GM12891 (cell line): ENCODE measurements at regions not wholly inside any gene's neighbourhood (a gene's known extent, or its start where the extent isn't known, plus 50 kb on each side); places are given as distances from the start of the nearest gene placed in this dataset.

Source experiments
- DNase-seq: peaks from one replicate; pipeline ENCODE4 v3.0.0; 2011; ENCODE audit warnings: low spot score; ENCODE audit not compliant: insufficient read length
- FAIRE-seq: peaks from 2 replicates; lab custom pipeline; 2011; peaks lifted over from hg19 to GRCh38; lab: Jason Lieb, UNC
- PAX5 ChIP-seq: IDR thresholded peaks from 2 replicates; pipeline ENCODE4 v1.6.1; 2011; ENCODE audit warnings: low read length, moderate library complexity, mild to moderate bottlenecking; ENCODE audit not compliant: insufficient read depth, severe bottlenecking
- POLR2A ChIP-seq: IDR thresholded peaks from 2 replicates; pipeline ENCODE4 v1.6.1; 2011; ENCODE audit warnings: low read depth, low read length, control low read depth
- POLR2AphosphoS5 ChIP-seq: IDR thresholded peaks from 2 replicates; pipeline ENCODE4 v1.6.1; 2011; ENCODE audit warnings: low read depth, low read length, control low read depth
- POU2F2 ChIP-seq: IDR thresholded peaks from 2 replicates; pipeline ENCODE4 v1.6.1; 2011; ENCODE audit warnings: low read depth, mild to moderate bottlenecking, control low read depth, low read length, moderate library complexity
- SPI1 ChIP-seq: IDR thresholded peaks from 2 replicates; pipeline ENCODE4 v1.6.1; 2011; ENCODE audit warnings: low read depth, low read length, control low read depth
- TAF1 ChIP-seq: IDR thresholded peaks from 2 replicates; pipeline ENCODE4 v1.6.1; 2011; ENCODE audit warnings: low read depth, low read length, control low read depth

DNA sequence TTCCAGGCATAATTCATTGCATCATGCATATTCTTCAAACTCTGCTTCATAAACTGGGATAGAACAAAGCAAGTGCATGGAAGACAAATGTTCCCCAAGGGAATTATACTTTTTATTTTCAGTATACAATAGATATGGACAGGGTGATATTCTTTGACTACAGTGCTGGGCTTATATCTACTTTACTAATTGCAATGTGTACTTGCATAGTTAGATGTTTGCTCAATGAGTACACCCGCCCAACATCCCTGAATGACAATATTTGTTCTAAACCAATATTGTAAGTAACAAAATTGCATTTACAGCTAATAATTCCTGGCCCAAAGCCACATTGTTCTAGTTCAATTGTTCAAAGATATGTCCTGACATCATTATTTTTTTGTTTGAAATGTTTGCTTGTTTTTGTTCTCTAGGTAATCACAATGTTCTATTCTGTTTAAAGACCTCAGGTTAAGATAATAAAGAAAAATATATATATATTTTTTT lies 171.4 kb downstream of the PTN start:
- TF ChIP-seq PAX5 (no peak), SPI1 (no peak), POLR2A (no peak), POLR2AphosphoS5 (no peak), POU2F2 (no peak), TAF1 (no peak)
- FAIRE-seq (no peak), DNase-seq (no peak)

DNA sequence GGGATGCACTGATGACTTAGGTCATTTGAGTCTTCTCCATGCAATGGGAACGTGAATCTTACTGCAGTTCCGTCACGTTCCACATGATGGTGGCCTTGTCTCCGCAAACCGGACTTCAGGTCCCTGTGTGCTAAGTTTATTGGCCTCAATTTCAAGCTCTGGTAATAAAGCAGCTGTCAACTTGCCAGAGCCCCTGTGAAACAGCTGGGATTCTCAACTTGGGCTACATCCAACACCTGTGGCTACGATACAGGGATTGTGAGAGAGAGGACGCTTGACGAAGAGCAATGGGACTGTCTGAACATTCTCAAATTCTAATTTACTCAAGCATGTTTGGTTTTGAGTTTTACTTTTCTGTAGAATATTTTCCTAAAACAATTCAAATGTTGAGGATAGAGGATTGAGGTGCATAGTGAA lies 174.2 kb downstream of the PTN start:
- FAIRE-seq = no peak
- TF ChIP-seq POLR2AphosphoS5 (no peak), SPI1 (no peak), TAF1 (no peak), POU2F2 (no peak), POLR2A (no peak)
- DNase-seq = no peak

DNA sequence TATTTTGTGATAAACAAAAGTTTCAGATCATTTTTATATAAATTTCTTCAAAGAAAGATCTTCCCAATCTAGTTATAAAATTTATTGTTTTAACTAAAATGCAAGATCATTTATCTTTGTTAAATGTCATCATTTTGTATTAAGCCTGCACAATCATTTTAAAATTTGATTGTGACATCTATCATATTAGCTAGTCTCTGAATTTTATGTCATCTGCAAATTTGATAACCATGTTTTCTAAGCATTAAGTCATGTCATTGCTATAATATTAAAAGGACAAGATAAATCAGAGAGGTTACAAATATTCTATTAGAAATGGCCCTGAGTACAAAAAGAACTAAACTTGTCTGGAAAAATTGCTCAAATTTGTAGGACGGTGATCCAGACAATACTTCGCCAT lies 175.9 kb downstream of the PTN start:
- TF ChIP-seq TAF1 = no peak
- no peak for TF ChIP-seq PAX5
- TF ChIP-seq POLR2A = no peak
- no peak for TF ChIP-seq SPI1
- no peak for TF ChIP-seq POU2F2
- TF ChIP-seq POLR2AphosphoS5 = no peak
- DNase-seq = no peak
- FAIRE-seq = no peak

DNA sequence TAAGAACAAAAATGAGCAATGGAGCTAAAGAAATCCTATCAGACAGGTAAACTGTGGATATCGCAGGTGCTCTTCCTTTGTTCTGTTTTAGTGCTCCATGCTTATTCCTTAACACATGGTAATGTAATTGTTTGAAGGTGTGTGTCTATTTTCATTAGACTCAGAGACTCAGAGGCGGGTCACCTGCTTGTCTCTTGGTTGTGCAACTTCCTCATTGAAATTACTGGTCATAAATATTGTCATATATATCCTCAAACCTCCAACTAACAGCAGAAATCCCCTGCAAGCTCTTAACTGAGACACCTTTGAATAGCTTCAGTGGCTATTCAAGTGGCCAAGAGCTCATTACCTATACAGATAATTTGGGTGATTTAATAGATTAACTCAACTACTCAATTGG lies 177.2 kb downstream of the PTN start:
- FAIRE-seq = no peak
- no peak for DNase-seq
- TF ChIP-seq PAX5 = no peak
- no peak for TF ChIP-seq POLR2AphosphoS5
- no peak for TF ChIP-seq TAF1
- TF ChIP-seq SPI1 = no peak
- no peak for TF ChIP-seq POU2F2
- no peak for TF ChIP-seq POLR2A

DNA sequence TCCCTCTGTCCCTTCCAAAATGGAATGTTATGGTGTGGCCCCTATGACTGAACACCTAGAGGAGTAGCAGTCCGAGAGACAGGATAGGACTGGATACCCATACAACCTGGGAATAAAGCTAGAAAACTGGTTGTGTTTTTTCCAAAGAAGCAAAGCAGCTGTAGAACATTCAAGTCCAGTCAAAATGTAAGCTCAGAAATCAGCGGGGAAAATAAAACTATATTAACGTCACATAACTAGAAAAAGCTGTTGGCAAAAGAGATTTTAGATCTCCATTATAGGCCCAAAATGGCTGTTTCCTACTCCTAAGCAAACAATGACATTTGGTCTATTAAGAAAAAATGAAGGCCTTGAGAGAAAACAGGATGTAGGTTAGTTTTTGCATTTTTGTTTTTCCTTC lies 177.7 kb downstream of the PTN start:
- FAIRE-seq (no peak), DNase-seq (no peak)
- TF ChIP-seq TAF1 = no peak
- no peak for TF ChIP-seq SPI1
- TF ChIP-seq POLR2AphosphoS5 = no peak
- TF ChIP-seq POU2F2 = no peak
- TF ChIP-seq POLR2A = no peak
- TF ChIP-seq PAX5 = no peak

DNA sequence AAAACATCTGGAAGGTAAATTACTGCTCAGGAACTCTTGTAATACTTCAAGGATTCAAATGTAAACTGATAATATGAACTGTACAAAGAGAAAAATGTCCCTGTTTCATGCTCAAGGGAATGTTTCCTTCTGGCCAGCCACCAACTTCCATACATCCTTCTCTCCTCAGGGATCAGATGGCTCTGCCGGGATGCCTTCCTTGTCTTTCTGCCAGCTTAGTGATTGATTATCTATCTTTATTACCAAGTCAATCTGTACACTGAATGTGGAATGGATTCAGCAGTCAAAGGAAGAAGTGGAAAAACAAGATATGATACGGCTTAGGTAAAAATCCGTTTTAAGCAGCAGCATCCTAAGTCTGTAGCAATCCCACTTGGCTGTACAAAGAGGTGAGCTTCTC lies 178.3 kb downstream of the PTN start:
- TF ChIP-seq TAF1 (no peak), POLR2AphosphoS5 (no peak), POU2F2 (no peak), SPI1 (no peak), PAX5 (no peak), POLR2A (no peak)
- DNase-seq (no peak), FAIRE-seq (no peak)

DNA sequence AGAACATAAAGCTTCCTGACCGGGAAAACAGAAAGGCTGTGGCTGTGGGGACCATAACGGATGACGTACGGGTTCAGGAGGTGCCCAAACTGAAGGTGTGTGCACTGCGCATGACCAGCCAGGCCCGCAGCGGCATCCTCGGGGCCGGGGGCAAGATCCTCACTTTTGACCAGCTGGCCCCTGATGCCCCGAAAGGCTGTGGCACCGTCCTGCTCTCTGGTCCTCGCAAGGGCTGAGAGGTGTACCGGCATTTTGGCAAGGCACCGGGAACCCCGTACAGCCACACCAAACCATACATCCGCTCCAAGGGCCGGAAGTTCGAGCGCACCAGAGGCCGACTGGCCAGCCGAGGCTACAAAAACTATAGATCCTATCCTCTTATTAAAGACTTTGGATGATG lies 179.3 kb downstream of the PTN start:
- FAIRE-seq (no peak), DNase-seq (no peak)
- TF ChIP-seq PAX5 = no peak

DNA sequence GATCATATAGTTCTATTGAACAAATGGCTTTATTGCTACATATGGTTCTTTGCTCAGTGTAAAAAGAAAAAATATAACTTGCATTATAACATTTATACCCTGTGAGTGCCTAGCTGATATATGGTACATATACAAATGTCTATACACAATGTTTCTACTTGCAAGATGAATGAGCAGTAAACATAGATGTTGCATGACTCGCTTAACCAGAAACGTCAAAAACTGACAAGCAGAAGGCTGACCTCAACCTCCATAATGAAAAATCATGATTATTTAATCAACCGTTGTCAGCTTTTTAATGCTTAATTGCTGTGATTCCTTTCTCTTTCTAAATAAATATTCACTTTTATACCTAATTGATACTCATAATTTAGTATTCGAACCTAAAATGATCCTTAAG lies 183.3 kb downstream of the PTN start:
- DNase-seq (no peak), FAIRE-seq (no peak)
- TF ChIP-seq POLR2AphosphoS5 (no peak), TAF1 (no peak), SPI1 (no peak), POU2F2 (no peak), POLR2A (no peak), PAX5 (no peak)

DNA sequence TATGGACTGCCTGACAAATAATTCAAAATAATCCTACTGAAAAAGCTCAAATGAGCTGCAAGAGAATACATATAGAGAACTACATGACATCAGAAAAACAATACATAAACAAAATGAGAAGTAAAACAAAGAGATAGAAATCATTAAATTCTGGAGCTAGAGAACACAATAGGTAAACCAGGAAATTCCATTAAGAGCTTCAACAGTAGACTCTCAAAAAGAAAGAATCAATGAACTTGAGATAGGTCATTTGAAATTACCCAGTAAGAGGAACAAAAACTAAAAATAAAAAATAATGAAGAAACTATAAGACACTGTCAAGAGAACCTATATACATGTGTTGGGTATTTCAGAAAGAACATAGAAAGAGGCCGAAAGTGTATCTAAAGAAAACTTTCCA lies 186.3 kb downstream of the PTN start:
- FAIRE-seq (no peak), DNase-seq (no peak)
- TF ChIP-seq TAF1 (no peak), POLR2AphosphoS5 (no peak), SPI1 (no peak), PAX5 (no peak), POLR2A (no peak), POU2F2 (no peak)

DNA sequence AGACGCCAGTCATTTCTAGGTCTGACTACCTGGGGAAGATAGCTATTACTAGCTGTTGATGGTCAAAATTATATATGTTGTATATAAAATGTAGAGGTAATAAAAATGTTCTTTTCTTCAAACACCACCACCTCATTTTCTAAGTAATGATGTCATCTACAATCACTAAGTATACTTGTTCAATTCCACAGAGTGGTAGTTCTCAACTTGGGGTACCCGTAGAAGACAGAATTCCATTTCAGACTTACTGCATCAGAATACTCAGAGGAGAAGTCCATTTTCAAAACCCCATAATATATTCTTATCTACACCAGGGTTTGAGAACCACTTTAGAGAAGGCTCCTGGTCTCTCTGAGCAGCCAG lies 191.9 kb downstream of the PTN start:
- no peak for FAIRE-seq

DNA sequence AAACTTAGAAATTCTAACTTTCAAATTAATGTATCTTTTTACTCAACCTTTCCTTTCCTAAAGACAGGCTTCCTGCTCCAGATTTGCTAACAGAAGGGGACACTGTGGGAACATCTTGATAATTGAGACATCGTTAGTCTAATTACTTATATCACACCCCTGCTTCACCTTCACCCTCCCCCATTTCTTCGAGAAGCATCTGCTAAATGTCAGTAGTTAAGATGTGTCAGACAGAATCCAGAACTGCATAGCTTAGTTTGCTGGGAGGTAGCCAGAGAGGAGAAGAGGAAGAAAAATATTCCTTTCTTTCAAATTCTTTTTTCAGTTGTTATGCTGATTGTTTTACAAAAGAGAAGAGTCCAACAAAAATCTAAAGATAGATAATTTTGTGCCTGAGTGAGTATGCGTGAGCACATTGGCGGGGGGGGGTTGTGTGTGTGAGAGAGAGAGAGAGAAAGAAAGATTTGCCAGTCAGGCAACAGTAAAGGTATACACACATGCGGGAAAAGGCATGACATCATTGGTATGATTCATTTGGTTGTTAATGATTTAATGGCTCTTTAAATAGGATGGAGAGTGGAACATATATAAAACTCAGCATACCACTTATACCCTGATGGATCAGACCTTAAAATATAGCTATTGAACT lies 192.4 kb downstream of the PTN start:
- TF ChIP-seq PAX5 (no peak), POLR2AphosphoS5 (no peak), SPI1 (no peak), TAF1 (no peak), POU2F2 (no peak), POLR2A (no peak)
- DNase-seq (no peak), FAIRE-seq (no peak)

More for the DNA sequence above, 191.9 kb downstream of the PTN start:
- TF ChIP-seq PAX5 (no peak), SPI1 (no peak), POLR2A (no peak)
- no peak for DNase-seq
